NCI-H524 (cell line): ENCODE measurements at regions not wholly inside any gene's neighbourhood (a gene's known extent, or its start where the extent isn't known, plus 50 kb on each side); places are given as distances from the start of the nearest gene placed in this dataset.
"Not testable (repeated sequence)": the region's sequence is repeated elsewhere in the genome, so short reads cannot be mapped to it uniquely, and the experiment has no call there.

ENCODE experiments used
- DNase-seq, 2 experiments: peaks; one replicate each; lab custom pipeline; 2025; lab: John Stamatoyannopoulos, UW

DNA sequence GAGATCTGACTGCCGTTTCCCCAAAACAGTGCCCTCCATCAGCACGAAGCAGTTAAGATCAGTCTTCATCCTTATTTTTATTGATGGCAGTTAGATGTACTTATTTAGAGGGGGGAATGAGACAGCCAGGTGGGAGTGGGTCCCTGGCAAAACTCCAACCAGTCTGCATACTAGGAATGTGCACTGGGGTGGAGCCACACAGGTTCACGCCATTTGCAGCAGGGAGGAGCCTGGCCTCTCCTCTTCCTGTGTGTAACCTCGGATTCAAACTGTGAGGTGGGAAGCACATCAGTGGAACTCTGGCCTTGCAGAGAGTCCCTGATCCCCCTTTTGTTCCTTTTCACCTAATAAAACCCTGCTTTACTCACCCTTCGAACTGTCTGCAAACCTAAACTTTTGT, 987.7 kb upstream of the GRIA3 start:
- no peak for DNase-seq

DNA sequence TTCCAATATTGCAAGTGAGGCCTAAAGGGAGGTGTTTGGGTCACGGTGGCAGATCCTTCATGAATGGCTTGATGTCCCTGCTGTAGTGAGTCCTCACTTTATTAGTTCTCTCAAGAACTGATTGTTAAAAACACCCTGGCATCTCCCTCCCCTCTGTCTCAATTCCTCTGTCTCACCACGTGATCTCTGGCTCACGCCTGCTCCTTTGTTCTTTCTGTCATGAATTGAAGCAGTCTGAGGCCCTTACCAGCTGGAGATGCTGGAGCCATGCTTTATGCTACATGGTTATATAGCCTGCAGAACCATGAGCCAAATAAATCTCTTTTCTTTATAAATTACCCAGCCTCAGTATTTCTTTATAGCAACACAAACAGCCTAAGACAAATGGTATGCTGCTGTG, 980.7 kb upstream of the GRIA3 start:
- no peak for DNase-seq

DNA sequence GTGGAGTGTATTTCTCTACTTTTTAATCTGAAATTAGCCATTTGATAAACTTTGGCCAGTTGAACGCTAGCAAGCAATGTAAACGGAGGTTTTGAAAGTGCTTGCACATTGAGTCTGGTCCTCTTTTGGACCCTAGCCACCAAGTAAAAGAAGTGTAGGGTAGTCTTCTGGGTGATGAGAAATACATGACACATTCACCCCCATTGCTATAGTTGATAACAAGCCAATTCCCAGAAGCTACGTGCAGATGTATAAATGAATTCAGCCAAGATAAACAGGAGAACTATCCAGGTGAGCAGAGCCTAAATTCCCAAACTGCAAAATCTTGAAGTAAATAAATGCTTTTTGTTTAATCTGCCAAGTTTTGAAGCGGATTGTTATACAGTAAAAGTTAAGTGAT, 965.4 kb upstream of the GRIA3 start:
- DNase-seq: no peak

DNA sequence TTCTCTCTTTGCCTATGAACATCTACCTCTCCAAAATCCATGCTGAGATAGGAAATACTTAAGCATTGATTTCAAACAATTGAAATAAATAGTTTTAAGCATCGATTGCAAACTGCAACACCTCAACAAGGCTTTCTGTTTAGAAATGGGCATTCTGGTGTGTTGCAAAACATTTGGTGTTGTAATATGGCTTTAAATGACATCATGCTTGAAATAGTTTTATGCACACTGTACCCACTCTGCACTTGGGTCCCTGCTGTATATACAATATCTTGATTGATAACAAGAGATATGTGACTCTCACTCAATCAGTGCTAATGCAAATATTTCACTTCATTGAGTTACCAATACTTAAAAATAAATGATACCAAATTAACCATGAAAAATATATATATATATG, 964.9 kb upstream of the GRIA3 start:
- DNase-seq: no peak

DNA sequence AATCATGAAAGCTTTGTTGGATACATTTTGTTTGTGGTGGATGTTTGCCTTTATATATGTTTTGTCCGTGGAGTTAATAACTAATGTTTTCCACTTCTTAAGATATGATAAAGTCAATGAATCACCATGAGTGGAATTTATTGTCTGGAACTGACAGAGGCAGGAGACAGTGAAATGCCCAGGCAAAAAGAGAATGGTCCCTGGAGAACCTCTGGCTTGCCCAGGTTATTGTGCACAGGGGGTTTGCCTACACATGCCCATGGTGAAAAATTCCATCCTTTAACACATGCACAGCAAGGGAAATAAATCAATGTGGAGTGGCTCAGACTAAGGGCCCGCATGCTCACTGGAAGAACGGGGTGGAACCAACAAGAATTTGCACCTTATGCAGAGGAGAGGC, 964.3 kb upstream of the GRIA3 start:
- no peak for DNase-seq

GRCh38 chrX:122220644-122221373, 963.3 kb upstream of the GRIA3 start:
- peak in 1 of 2 experiments; percentile 31 for DNase-seq

- not testable (repeated sequence) for DNase-seq
Measured at GRCh38 chrX:122221810-122222209, 962.3 kb upstream of the GRIA3 start.

- DNase-seq: not testable (repeated sequence)
Measured at GRCh38 chrX:122224137-122224536, 959.9 kb upstream of the GRIA3 start.

DNA sequence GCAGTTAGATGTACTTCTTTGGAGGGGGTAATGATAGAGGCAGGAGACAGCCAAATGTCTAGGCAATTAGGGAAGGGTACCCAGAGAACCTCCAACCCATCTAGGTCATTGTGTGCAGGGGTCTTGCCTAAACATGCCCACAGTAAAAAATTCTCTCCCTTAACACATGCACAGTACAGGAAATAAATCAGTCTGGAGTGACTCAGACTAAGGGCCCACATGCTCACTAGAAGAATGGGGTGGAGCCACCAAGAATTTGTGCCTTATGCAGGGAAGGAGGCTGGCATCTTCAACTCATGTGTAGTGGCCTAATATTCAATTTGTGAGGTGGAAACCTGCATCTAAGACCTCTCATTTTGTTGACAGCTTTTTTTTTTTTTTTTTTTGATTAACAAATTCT, 945.3 kb upstream of the GRIA3 start:
- peak in 1 of 2 experiments; percentile 4 for DNase-seq

DNA sequence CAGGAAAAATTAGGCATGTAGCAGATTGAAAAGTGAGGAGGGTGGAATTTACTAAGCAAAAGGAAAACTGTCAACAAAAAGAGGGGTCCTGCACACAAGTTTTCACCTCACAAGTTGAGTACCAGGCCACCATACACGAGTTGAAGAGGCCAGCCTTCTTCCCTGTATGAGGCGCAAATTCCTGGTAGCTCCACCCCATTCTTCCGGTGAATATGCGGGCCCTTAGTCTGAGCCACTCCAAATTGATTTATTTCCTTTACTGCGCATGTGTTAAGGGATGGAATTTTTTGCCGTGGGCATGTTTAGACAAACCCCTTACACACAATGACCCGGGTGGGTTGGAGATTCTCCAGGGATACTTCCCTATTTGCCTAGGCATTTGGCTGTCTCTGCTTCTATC, 942.1 kb upstream of the GRIA3 start:
- no peak for DNase-seq

DNA sequence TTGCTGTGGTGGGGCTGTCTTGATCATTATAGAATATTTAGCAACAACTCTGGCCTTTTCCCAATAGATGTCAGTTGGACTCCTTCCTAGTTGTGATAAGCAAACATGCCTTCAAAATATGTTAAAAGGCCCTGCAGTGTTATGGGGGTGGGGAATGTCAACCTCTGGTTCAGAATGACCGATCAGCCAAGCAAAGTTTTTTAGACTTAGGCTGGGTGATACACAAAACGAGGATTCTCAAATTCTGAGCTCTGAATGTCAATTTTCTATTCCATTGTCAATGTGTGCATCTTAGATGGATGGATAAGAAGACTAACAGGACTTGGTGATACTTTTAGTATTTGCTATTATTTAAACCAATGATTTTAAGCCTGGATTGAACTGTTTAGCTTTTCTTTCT, 940.0 kb upstream of the GRIA3 start:
- DNase-seq: no peak

DNA sequence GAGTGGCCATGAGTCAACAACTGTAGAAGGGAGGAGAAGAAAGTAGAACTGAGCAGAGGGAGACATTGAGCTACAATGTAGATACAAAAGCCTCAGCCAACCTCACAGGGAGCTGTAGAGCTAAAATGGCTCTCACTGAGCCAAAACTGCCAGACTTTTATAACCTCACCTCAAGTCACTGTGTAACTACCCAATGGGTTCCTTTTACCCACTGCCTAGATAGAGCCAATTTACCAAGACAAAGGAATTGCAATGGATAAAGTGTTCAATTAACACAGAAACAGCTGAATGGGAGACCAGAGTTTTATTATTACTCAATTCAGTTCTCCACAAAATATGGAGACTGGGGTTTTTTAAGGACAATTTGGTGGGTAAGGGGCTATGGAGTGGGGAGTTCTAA, 938.9 kb upstream of the GRIA3 start:
- no peak for DNase-seq

GRCh38 chrX:122245943-122246342, 938.1 kb upstream of the GRIA3 start:
- no peak for DNase-seq

DNA sequence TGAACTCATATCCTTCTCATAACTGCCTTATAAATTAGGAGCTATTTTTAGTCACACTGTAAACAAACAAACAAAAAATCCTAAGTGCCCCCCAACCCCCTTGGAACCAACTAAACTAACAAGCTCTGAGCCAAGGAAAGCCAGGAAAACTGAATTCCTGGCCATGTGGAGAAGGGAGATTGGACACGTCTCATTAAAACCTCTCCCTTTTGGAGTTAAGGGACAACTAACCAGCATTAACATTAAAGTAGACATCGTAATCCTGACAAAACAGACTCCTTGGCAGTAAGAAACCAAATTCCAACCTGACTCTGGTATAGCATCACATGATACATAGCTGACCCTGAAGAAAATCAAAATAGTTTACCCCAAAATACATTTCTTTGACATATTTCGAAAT, 937.1 kb upstream of the GRIA3 start:
- DNase-seq: no peak

- no peak for DNase-seq
Measured at GRCh38 chrX:122248681-122249080, 935.4 kb upstream of the GRIA3 start.

GRCh38 chrX:122252454-122252853, 931.6 kb upstream of the GRIA3 start:
- DNase-seq: no peak

GRCh38 chrX:122268353-122268752, 915.7 kb upstream of the GRIA3 start:
- no peak for DNase-seq

- no peak for DNase-seq
Measured at GRCh38 chrX:122269243-122269781, 914.8 kb upstream of the GRIA3 start.

GRCh38 chrX:122270809-122271494, 913.1 kb upstream of the GRIA3 start:
- no peak for DNase-seq

DNA sequence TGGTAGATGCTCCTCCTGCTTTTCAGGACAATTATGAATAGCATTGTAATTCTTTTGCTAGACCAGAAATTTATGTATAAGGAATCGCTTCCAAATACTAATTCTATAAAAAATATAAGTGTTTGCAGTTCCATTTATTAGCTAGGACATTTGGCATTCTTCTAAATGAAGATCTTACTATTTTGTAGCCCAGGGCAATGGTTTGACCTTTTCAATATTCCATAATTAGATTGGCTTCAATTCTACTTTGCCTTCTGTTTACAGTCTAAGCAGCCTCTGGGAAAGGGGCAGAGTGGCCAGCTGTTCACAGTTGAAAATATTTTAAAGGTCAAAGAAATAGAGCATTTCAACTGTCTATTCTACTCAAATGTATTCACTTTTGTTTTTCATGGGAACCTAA, 912.1 kb upstream of the GRIA3 start:
- DNase-seq: no peak

DNA sequence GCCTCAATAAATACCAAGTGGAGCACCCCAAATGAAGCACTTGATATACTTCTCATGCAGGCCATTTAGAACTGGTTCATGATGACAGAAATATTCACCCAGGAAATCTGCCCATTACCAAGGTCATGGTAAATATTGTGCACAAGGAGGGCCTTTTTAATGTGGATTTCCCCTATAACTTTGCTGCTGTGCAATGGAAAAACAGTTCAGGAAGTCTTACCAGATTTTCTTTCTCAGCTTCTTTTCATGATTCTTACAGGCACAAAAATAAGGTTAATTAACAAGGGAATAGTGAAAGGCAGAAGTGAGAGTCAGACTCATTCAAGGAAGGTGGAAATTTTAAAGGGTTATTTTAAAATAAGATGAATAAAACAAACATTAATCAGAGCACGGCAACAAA, 904.3 kb upstream of the GRIA3 start:
- no peak for DNase-seq

DNA sequence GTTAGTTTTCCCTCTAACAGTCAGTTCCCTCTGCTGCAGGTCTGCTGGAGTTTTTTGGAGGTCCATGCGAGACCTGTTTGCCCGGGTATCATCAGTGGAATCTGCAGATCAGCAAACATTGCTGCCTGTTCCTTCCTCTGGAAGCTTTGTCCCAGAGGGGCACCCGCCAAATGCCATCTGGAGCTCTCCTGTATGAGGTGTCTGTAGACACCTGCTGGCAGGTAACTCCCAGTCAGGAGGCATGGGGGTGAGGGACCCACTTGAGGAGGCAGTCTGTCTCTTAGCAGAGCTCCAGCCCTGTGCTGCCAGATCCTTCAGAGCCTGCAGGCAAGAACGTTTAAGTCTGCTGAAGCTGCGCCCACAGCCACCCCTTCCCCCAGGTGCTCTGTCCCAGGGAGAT, 884.3 kb upstream of the GRIA3 start:
- not testable (repeated sequence) for DNase-seq

- DNase-seq: no peak
Measured at GRCh38 chrX:122301491-122301890, 882.6 kb upstream of the GRIA3 start.

DNA sequence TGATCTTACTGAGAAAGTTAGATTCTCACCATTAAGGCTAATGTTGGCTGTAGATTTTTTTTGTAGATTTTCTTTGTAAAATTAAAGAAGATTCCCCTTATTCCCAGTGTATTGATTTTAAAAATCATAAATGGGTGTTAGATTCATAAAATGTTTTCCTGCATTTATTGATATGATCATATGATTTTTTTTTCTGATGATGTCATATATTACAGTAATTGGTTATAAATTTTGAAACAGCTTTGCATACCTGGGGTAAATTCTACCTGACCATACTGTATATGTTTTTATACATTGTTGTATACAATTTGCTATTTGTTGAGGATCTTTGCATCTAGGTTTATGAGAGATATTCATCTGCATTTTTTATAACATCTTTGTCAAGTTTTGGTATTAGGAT, 880.3 kb upstream of the GRIA3 start:
- DNase-seq: no peak
